RWPE2 (cell line): ENCODE measurements at regions not wholly inside any gene's neighbourhood (a gene's known extent, or its start where the extent isn't known, plus 50 kb on each side); places are given as distances from the start of the nearest gene placed in this dataset.

Experiments used
- ATAC-seq: fragments of 200-7000 bp; cut with Tn5 transposase; 3 replicates; pipeline ENCODE4 v1.9.1; 2021; ENCODE audit warnings: low read depth
- DNase-seq: peaks from one replicate; pipeline ENCODE4 v3.0.0-alpha.2; 2020; ENCODE audit warnings: low spot score
- H3K27ac ChIP-seq: fragments of 450-650 bp; 2 replicates; pipeline ENCODE4 v1.5.1; 2017; ENCODE audit warnings: mild to moderate bottlenecking; ENCODE audit not compliant: poor library complexity, severe bottlenecking
- H3K27me3 ChIP-seq: fragments of 250-450 bp; sonication (Bioruptor Pico); 2 replicates; pipeline ENCODE4 v1.5.1; 2021; ENCODE audit warnings: mild to moderate bottlenecking, moderate library complexity; ENCODE audit not compliant: insufficient read depth, poor library complexity, severe bottlenecking
- H3K36me3 ChIP-seq: fragments of 250-450 bp; sonication (Bioruptor Pico); 2 replicates; pipeline ENCODE4 v1.5.1; 2020; ENCODE audit warnings: low read depth, mild to moderate bottlenecking, moderate library complexity
- H3K4me1 ChIP-seq: fragments of 250-450 bp; sonication (Bioruptor Pico); 2 replicates; pipeline ENCODE4 v1.5.1; 2021; ENCODE audit warnings: mild to moderate bottlenecking, moderate library complexity; ENCODE audit not compliant: insufficient read depth, poor library complexity, severe bottlenecking
- H3K4me3 ChIP-seq: fragments of 250-450 bp; sonication (Bioruptor Pico); 2 replicates; pipeline ENCODE4 v1.5.1; 2021; ENCODE audit warnings: mild to moderate bottlenecking, moderate library complexity; ENCODE audit not compliant: severe bottlenecking
- H3K9me3 ChIP-seq: fragments of 250-450 bp; sonication (Bioruptor Pico); 2 replicates; pipeline ENCODE4 v1.5.1; 2021; ENCODE audit warnings: mild to moderate bottlenecking, moderate library complexity; ENCODE audit not compliant: severe bottlenecking
- TF ChIP-seq, protein P1 (sequence below): fragments of 450-650 bp; IDR thresholded peaks from one replicate; pipeline ENCODE4 v1.5.1; 2017; ENCODE audit warnings: mild to moderate bottlenecking, moderate library complexity; ENCODE audit not compliant: poor library complexity, severe bottlenecking

- H3K9me3 ChIP-seq, result peaks cover 2% of the 10 kb centered on the region
- H3K27me3 ChIP-seq, result no peaks in the 10 kb centered on the region
- DNase-seq (no peak), ATAC-seq (no peak)
- no peaks in the 10 kb centered on the region for H3K4me1 ChIP-seq
- no peak overlapping the region for H3K27ac ChIP-seq
- H3K36me3 ChIP-seq, result no peaks in the 10 kb centered on the region
- TF ChIP-seq, protein P1, sequence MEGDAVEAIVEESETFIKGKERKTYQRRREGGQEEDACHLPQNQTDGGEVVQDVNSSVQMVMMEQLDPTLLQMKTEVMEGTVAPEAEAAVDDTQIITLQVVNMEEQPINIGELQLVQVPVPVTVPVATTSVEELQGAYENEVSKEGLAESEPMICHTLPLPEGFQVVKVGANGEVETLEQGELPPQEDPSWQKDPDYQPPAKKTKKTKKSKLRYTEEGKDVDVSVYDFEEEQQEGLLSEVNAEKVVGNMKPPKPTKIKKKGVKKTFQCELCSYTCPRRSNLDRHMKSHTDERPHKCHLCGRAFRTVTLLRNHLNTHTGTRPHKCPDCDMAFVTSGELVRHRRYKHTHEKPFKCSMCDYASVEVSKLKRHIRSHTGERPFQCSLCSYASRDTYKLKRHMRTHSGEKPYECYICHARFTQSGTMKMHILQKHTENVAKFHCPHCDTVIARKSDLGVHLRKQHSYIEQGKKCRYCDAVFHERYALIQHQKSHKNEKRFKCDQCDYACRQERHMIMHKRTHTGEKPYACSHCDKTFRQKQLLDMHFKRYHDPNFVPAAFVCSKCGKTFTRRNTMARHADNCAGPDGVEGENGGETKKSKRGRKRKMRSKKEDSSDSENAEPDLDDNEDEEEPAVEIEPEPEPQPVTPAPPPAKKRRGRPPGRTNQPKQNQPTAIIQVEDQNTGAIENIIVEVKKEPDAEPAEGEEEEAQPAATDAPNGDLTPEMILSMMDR, result no peak
- no peak overlapping the region for H3K4me3 ChIP-seq
Measured at GRCh38 chr22:27685515-27685914, 116.0 kb downstream of the MN1 start.

- no peaks in the 10 kb centered on the region for H3K4me1 ChIP-seq
- ATAC-seq (no peak), DNase-seq (no peak)
- no peak overlapping the region for H3K4me3 ChIP-seq
- TF ChIP-seq, protein P1, result no peak
- H3K27ac ChIP-seq, result no peak overlapping the region
- no peaks in the 10 kb centered on the region for H3K36me3 ChIP-seq
- H3K9me3 ChIP-seq, result peaks cover 2% of the 10 kb centered on the region
- H3K27me3 ChIP-seq, result no peaks in the 10 kb centered on the region
Measured at GRCh38 chr22:27685970-27686369, 115.6 kb downstream of the MN1 start.

DNA sequence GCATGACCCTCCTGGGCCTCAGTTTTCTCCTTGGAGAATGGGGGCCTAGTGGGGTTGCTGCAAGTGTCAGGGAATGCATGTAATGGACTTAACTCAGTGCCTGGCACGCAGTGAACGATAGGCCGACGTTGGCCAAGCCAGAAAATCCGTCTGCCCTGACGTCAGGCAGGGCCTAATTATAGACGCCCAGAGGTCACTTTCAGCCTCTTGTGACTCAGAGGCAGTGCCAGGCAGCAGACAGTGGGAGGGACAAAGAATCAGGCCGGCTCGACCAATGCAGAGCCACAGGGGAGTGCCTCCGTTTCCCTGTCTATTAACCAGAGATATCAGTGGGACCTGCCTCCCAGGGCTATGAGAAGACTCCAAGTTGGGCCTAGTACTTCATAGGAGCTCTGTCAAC lies 115.0 kb downstream of the MN1 start:
- Histone ChIP-seq H3K36me3 (no peaks in the 10 kb centered on the region), H3K4me1 (no peaks in the 10 kb centered on the region), H3K4me3 (no peak overlapping the region), H3K9me3 (peaks cover 2% of the 10 kb centered on the region), H3K27ac (no peak overlapping the region), H3K27me3 (no peaks in the 10 kb centered on the region)
- ATAC-seq (peak; percentile 25; the same call in 1 of the 3 replicates), DNase-seq (no peak)
- TF ChIP-seq, protein P1, result no peak

DNA sequence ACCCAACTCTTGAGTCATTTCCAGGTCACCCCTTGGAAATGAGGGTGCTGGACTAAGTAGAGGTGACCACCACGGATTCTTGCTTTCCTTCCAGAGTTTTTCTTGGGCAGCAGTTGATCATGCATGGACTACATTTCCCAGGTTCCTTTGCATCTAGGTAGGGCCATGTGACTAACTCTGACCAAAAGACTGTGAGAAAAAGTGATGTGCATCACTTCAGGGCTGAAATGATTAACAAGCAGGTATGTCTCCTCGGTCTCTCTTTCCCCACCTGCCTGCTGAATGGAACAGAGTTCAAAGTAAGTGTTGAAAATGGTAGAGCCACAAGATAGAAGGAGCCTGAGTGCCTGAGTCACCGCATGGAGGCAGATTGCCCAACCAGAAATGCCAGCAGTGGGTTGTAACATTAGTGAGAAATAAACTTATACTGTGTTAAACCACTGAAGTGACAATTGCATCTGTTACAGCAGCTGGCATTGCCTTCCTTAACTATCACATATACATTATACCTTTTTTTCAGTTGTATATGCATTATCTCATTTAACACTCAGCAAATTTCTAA lies 113.5 kb downstream of the MN1 start:
- Histone ChIP-seq H3K27me3 (no peaks in the 10 kb centered on the region), H3K27ac (no peak overlapping the region), H3K36me3 (no peaks in the 10 kb centered on the region), H3K4me1 (no peaks in the 10 kb centered on the region), H3K4me3 (no peak overlapping the region), H3K9me3 (peaks cover 2% of the 10 kb centered on the region)
- 0 out of 3 replicates have a peak, but pooled peaks have one; percentile 19 for ATAC-seq
- TF ChIP-seq, protein P1, result no peak
- no peak for DNase-seq

DNA sequence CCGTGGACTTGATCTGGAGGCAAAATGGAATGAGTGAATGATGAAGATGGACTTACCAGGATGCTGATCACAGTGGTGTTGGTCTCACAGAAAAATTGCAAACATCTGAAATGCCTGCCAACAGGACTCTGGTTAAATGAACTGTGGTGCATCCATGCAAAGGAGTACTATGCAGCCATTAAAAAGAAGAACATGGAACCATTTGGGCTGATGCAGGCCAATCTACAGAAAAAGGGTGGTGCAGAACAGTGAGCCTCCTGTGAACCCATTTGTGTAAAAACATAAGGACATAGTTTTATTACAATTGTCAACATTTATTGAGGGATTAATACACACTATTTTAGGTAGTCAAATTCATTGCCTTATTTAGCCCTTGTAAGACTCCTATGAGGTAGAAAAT lies 111.9 kb downstream of the MN1 start:
- no peak for ATAC-seq
- Histone ChIP-seq H3K27me3 (no peaks in the 10 kb centered on the region), H3K27ac (no peak overlapping the region), H3K36me3 (no peaks in the 10 kb centered on the region), H3K4me1 (no peaks in the 10 kb centered on the region), H3K4me3 (no peak overlapping the region), H3K9me3 (peaks cover 2% of the 10 kb centered on the region)
- TF ChIP-seq, protein P1, result no peak
- no peak for DNase-seq
